ENCODE measurements at regions not wholly inside any gene's neighbourhood (a gene's known extent, or its start where the extent isn't known, plus 50 kb on each side); places are given as distances from the start of the nearest gene placed in this dataset.
"Not testable (repeated sequence)": the region's sequence is repeated elsewhere in the genome, so short reads cannot be mapped to it uniquely, and the experiment has no call there.

- no TSS peak for BruUV-seq (replicated peaks)
- DNase-seq (ENCODE audit: low read depth, low spot score) (no peak), ATAC-seq (no peak)
- Histone ChIP-seq H3K9ac (ENCODE audit: low read length) (no peak overlapping the region), H3K4me3 (replicated peaks in 1 of 2; ENCODE audit: low read depth in 1 of 2, low read length in 2 of 2) (no peak overlapping the region), H3K36me3 (ENCODE audit: control insufficient read depth in 1 of 2, insufficient read depth in 2 of 2, low read length in 2 of 2) (no peaks in the 10 kb centered on the region), H3K4me2 (ENCODE audit: low read length) (no peak overlapping the region), H3K27ac (ENCODE audit: low read depth, low read length) (no peak overlapping the region), H4K20me1 (ENCODE audit: insufficient read depth) (no peaks in the 10 kb centered on the region), H3K27me3 (ENCODE audit: insufficient read depth, low read length) (peaks cover 16% of the 10 kb centered on the region; the same call in 1 of the 2 replicates), H2AFZ (ENCODE audit: low read depth, low read length, poor library complexity, severe bottlenecking) (no peak overlapping the region), H3K9me2 (ENCODE audit: insufficient read depth) (no peaks in the 10 kb centered on the region), H3K79me2 (ENCODE audit: insufficient read depth, low read length) (no peaks in the 10 kb centered on the region), H3K9me3 (ENCODE audit: control insufficient read depth in 1 of 2, insufficient read depth in 1 of 2, low read depth in 1 of 2, low read length in 2 of 2) (no peaks in the 10 kb centered on the region), H3K4me1 (ENCODE audit: control insufficient read depth in 1 of 2, insufficient read depth in 2 of 2, low read length in 2 of 2) (no peaks in the 10 kb centered on the region)
- ChIA-PET RAD21 (ENCODE audit: low non-redundant PET in 1 of 2, low total read pairs in 2 of 2, uncharacterized antibody in 2 of 2, unreplicated experiment in 2 of 2) (no interaction called here), CTCF (no interaction called here), POLR2A (no interaction called here)
- intact Hi-C loops (cut with micrococcal nuclease): no loop called here
- no peak for TF ChIP-seq SIN3A (IDR thresholded peaks at IDR 0.05; ENCODE audit: low read depth)
- TF ChIP-seq YY1 (IDR thresholded peaks at IDR 0.05; ENCODE audit: extremely low read depth, insufficient replicate concordance, low read depth, low read length): no peak
These were observed 67.5 kb upstream of the VPREB1 start for GRCh38 chr22:22176929-22177616.

GRCh38 chr22:22172896-22173628, 71.5 kb upstream of the VPREB1 start:
- H3K27me3 ChIP-seq (ENCODE audit: insufficient read depth, low read length); H3K4me2 ChIP-seq (ENCODE audit: low read length); H3K4me3 ChIP-seq (replicated peaks in 1 of 2; ENCODE audit: low read depth in 1 of 2, low read length in 2 of 2); H3K79me2 ChIP-seq (ENCODE audit: insufficient read depth, low read length); H3K27ac ChIP-seq (ENCODE audit: low read depth, low read length); ATAC-seq; H2AFZ ChIP-seq (ENCODE audit: low read depth, low read length, poor library complexity, severe bottlenecking); BruUV-seq (replicated peaks); H4K20me1 ChIP-seq (ENCODE audit: insufficient read depth); DNase-seq (ENCODE audit: low read depth, low spot score); POLR2A ChIA-PET; RAD21 ChIA-PET (ENCODE audit: low non-redundant PET in 1 of 2, low total read pairs in 2 of 2, uncharacterized antibody in 2 of 2, unreplicated experiment in 2 of 2); H3K9me2 ChIP-seq (ENCODE audit: insufficient read depth); H3K9me3 ChIP-seq (ENCODE audit: control insufficient read depth in 1 of 2, insufficient read depth in 1 of 2, low read depth in 1 of 2, low read length in 2 of 2); H3K36me3 ChIP-seq (ENCODE audit: control insufficient read depth in 1 of 2, insufficient read depth in 2 of 2, low read length in 2 of 2); H3K9ac ChIP-seq (ENCODE audit: low read length); intact Hi-C loops (cut with micrococcal nuclease): not testable (repeated sequence)
- CTCF ChIA-PET: interaction anchor here (1.2 to 1.5 kb wide), 2 partner anchors 9 to 24 kb away, joined by 3 to 13 read pairs; no protein-coding TSS in a partner anchor
- peaks cover 7 to 15% of the 10 kb centered on the region in 2 experiments; a peak in 3 of 4 replicates for H3K4me1 ChIP-seq (ENCODE audit: control insufficient read depth in 1 of 2, insufficient read depth in 2 of 2, low read length in 2 of 2)
